ENCODE measurements at regions not wholly inside any gene's neighbourhood (a gene's known extent, or its start where the extent isn't known, plus 50 kb on each side); places are given as distances from the start of the nearest gene placed in this dataset.

- Histone ChIP-seq H3K27ac (no peak overlapping the region), H3K4me1 (ENCODE audit: control insufficient read depth in 1 of 2, insufficient read depth in 1 of 2, low read depth in 1 of 2, low read length in 1 of 2) (no peaks in the 10 kb centered on the region), H3K4me3 (ENCODE audit: low read depth in 1 of 2, low read length in 1 of 2) (no peak overlapping the region), H3K27me3 (no peaks in the 10 kb centered on the region), H3K36me3 (no peaks in the 10 kb centered on the region), H3K9me3 (no peaks in the 10 kb centered on the region)
- no peak for TF ChIP-seq CTCF (IDR thresholded peaks at IDR 0.05)
Observed at GRCh38 chr18:45506951-45507350, 108.3 kb upstream of the SLC14A2 start.

DNA sequence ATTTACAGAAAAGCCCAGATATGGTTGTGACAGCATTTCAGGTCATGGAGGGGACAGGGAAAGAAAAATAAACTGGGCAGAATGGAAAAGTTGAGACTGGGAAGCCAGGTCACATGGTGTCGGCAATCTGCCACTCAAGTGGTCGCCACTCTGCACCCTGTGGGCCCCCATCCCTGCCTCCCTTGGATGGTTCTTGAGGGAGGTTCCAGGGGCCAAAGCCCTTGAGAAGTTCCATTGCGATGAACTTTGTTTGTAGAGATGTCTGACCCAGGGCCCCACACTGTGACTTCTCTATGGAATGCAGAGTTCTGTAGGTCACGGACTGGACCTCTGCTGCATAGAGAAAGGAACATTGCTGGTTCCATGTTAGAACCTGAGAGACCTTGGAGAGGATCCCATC is 105.7 kb upstream of the SLC14A2 start:
- Histone ChIP-seq H3K27me3 (no peaks in the 10 kb centered on the region), H3K4me1 (ENCODE audit: control insufficient read depth in 1 of 2, insufficient read depth in 1 of 2, low read depth in 1 of 2, low read length in 1 of 2) (no peaks in the 10 kb centered on the region), H3K36me3 (no peaks in the 10 kb centered on the region), H3K4me3 (ENCODE audit: low read depth in 1 of 2, low read length in 1 of 2) (no peak overlapping the region), H3K27ac (no peak overlapping the region), H3K9me3 (no peaks in the 10 kb centered on the region)
- no peak for TF ChIP-seq CTCF (IDR thresholded peaks at IDR 0.05)

- H3K9me3 ChIP-seq, result no peaks in the 10 kb centered on the region
- no peaks in the 10 kb centered on the region for H3K4me1 ChIP-seq (ENCODE audit: control insufficient read depth in 1 of 2, insufficient read depth in 1 of 2, low read depth in 1 of 2, low read length in 1 of 2)
- H3K36me3 ChIP-seq, result no peaks in the 10 kb centered on the region
- TF ChIP-seq CTCF (IDR thresholded peaks at IDR 0.05), result no peak
- H3K27me3 ChIP-seq, result no peaks in the 10 kb centered on the region
- H3K4me3 ChIP-seq (ENCODE audit: low read depth in 1 of 2, low read length in 1 of 2), result no peak overlapping the region
- H3K27ac ChIP-seq, result no peak overlapping the region
Observed at GRCh38 chr18:45510656-45511055, 104.6 kb upstream of the SLC14A2 start.

GRCh38 chr18:45512363-45512953 is 102.8 kb upstream of the SLC14A2 start:
- Histone ChIP-seq H3K27ac (no peak overlapping the region), H3K36me3 (no peaks in the 10 kb centered on the region), H3K27me3 (no peaks in the 10 kb centered on the region), H3K4me1 (ENCODE audit: control insufficient read depth in 1 of 2, insufficient read depth in 1 of 2, low read depth in 1 of 2, low read length in 1 of 2) (no peaks in the 10 kb centered on the region), H3K9me3 (no peaks in the 10 kb centered on the region), H3K4me3 (ENCODE audit: low read depth in 1 of 2, low read length in 1 of 2) (no peak overlapping the region)
- TF ChIP-seq CTCF (IDR thresholded peaks at IDR 0.05), result no peak

GRCh38 chr18:45517181-45517741 is 98.0 kb upstream of the SLC14A2 start:
- no peak overlapping the region for H3K27ac ChIP-seq
- no peak for TF ChIP-seq CTCF (IDR thresholded peaks at IDR 0.05)
- no peak overlapping the region for H3K4me3 ChIP-seq (ENCODE audit: low read depth in 1 of 2, low read length in 1 of 2)
- no peaks in the 10 kb centered on the region for H3K4me1 ChIP-seq (ENCODE audit: control insufficient read depth in 1 of 2, insufficient read depth in 1 of 2, low read depth in 1 of 2, low read length in 1 of 2)
- H3K27me3 ChIP-seq, result no peaks in the 10 kb centered on the region
- no peaks in the 10 kb centered on the region for H3K36me3 ChIP-seq
- H3K9me3 ChIP-seq, result no peaks in the 10 kb centered on the region

All from neutrophil (primary cell).